HCT116 (cell line): ENCODE measurements at regions not wholly inside any gene's neighbourhood (a gene's known extent, or its start where the extent isn't known, plus 50 kb on each side); places are given as distances from the start of the nearest gene placed in this dataset.

Source experiments
- ATAC-seq: fragments of 200-7000 bp; cut with Tn5 transposase; 2 replicates; pipeline ENCODE4 v1.9.1; 2020; ENCODE audit warnings: mild to moderate bottlenecking, moderate library complexity
- BruUV-seq: library from RNA; stranded (reverse); fragments of 400-500 nt; replicated peaks from 2 replicates; lab custom pipeline; 2021; lab: Mats Ljungman, UMichigan
- CTCF ChIA-PET: fragments of 300-600 bp; sonication (Branson Sonifier 250); formaldehyde crosslinking; loops from one replicate; lab custom pipeline; 2021; ENCODE audit warnings: antibody characterized with exemption; lab: Charles Lee
- POLR2A ChIA-PET: fragments of 300-600, 350-600 bp; sonication (Branson Sonifier 250); formaldehyde crosslinking; loops from one replicate; lab custom pipeline; 2021; ENCODE audit warnings: antibody characterized with exemption; lab: Charles Lee
- RAD21 ChIA-PET, 2 experiments: fragments of 300-600 bp; sonication (Branson Sonifier 250); formaldehyde crosslinking; loops; one replicate each; lab custom pipeline; 2023; ENCODE audit warnings: low total read pairs in 2 of 2; ENCODE audit not compliant: uncharacterized antibody in 2 of 2, unreplicated experiment in 2 of 2, low non-redundant PET in 1 of 2; lab: Charles Lee
- DNase-seq: peaks from one replicate; pipeline ENCODE4 v3.0.0-alpha.2; 2010; ENCODE audit warnings: low read depth, low spot score
- H2AFZ ChIP-seq: fragments of 200-600 bp; shearing (Covaris generic), sonication (generic); 2 replicates; pipeline ENCODE4 v1.6.1; 2017; ENCODE audit warnings: low read depth, mixed run types, mixed read lengths, antibody characterized with exemption, low read length; ENCODE audit not compliant: poor library complexity, severe bottlenecking
- H3K27ac ChIP-seq: 2 replicates; pipeline ENCODE4 v1.5.1; 2012; ENCODE audit warnings: low read depth, low read length
- H3K27me3 ChIP-seq: fragments of 200-600 bp; sonication (generic); 2 replicates; pipeline ENCODE4 v1.6.1; 2016; ENCODE audit warnings: mixed run types, low read length, mixed read lengths; ENCODE audit not compliant: insufficient read depth
- H3K36me3 ChIP-seq, 2 experiments: fragments of 200-500 bp in 1 of 2; fragments of 200-600 bp in 1 of 2; sonication (Bioruptor generic) in 1 of 2; sonication (generic) in 1 of 2; 2 replicates each; pipeline versions ENCODE4 v1.5.1 to v1.6.1; 2014 to 2016; ENCODE audit warnings: low read length in 2 of 2, inconsistent platforms in 1 of 2, mixed read lengths in 1 of 2, mixed run types in 1 of 2; ENCODE audit not compliant: insufficient read depth in 2 of 2, control insufficient read depth in 1 of 2
- H3K4me1 ChIP-seq, 2 experiments: fragments of 200-600 bp in 1 of 2; sonication (generic) in 1 of 2; 2 replicates each; pipeline versions ENCODE4 v1.5.1 to v1.6.1; 2012 to 2017; ENCODE audit warnings: low read length in 2 of 2, inconsistent platforms in 1 of 2, mild to moderate bottlenecking in 1 of 2, mixed read lengths in 1 of 2, mixed run types in 1 of 2, moderate library complexity in 1 of 2; ENCODE audit not compliant: insufficient read depth in 2 of 2, control insufficient read depth in 1 of 2
- H3K4me2 ChIP-seq: fragments of 200-600 bp; sonication (generic); 2 replicates; pipeline ENCODE4 v1.6.1; 2017; ENCODE audit warnings: mixed run types, low read length, mixed read lengths
- H3K4me3 ChIP-seq, 2 experiments: fragments of 200-600 bp in 1 of 2; sonication (generic) in 1 of 2; replicated peaks in 1 of 2; 2 replicates each; pipeline ENCODE4 v1.5.1; 2011 to 2016; ENCODE audit warnings: low read length in 2 of 2, control low read depth in 1 of 2, low read depth in 1 of 2, mild to moderate bottlenecking in 1 of 2, mixed read lengths in 1 of 2, mixed run types in 1 of 2
- H3K79me2 ChIP-seq: fragments of 200-600 bp; sonication (generic); 2 replicates; pipeline ENCODE4 v1.6.1; 2017; ENCODE audit warnings: mild to moderate bottlenecking, mixed run types, low read length, moderate library complexity, mixed read lengths; ENCODE audit not compliant: insufficient read depth
- H3K9ac ChIP-seq: fragments of 200-600 bp; sonication (generic); 2 replicates; pipeline ENCODE4 v1.6.1; 2016; ENCODE audit warnings: low read length, mixed read lengths
- H3K9me2 ChIP-seq: fragments of 200-600 bp; sonication (generic), shearing (Covaris generic); 2 replicates; pipeline ENCODE4 v1.6.1; 2017; ENCODE audit warnings: mixed run types, mild to moderate bottlenecking, moderate library complexity; ENCODE audit not compliant: insufficient read depth
- H3K9me3 ChIP-seq, 2 experiments: fragments of 200-500 bp in 1 of 2; fragments of 200-600 bp in 1 of 2; sonication (Bioruptor generic) in 1 of 2; sonication (generic) in 1 of 2; 2 replicates each; pipeline ENCODE4 v1.6.1; 2014 to 2017; ENCODE audit warnings: low read length in 2 of 2, mixed read lengths in 2 of 2, inconsistent platforms in 1 of 2, low read depth in 1 of 2, mild to moderate bottlenecking in 1 of 2, mixed run types in 1 of 2, moderate library complexity in 1 of 2; ENCODE audit not compliant: control insufficient read depth in 1 of 2, insufficient read depth in 1 of 2
- H4K20me1 ChIP-seq: fragments of 200-600 bp; sonication (generic), shearing (Covaris generic); 2 replicates; pipeline ENCODE4 v1.6.1; 2017; ENCODE audit warnings: mixed run types, mild to moderate bottlenecking, moderate library complexity; ENCODE audit not compliant: insufficient read depth
- CEBPB ChIP-seq: IDR thresholded peaks from 2 replicates; pipeline ENCODE4 v1.6.1; 2012; ENCODE audit warnings: low read depth
- EZH2 ChIP-seq: fragments of 200-600 bp; sonication (generic); IDR thresholded peaks from 2 replicates; pipeline ENCODE4 v1.6.1; 2017; ENCODE audit warnings: antibody characterized with exemption, mixed run types
- JUND ChIP-seq: IDR thresholded peaks from 2 replicates; pipeline ENCODE4 v1.6.1; 2012
- POLR2AphosphoS5 ChIP-seq: IDR thresholded peaks from 2 replicates; pipeline ENCODE4 v1.6.1; 2011; ENCODE audit warnings: mild to moderate bottlenecking, low read depth, low read length, moderate library complexity
- RAD21 ChIP-seq: IDR thresholded peaks from 2 replicates; pipeline ENCODE4 v1.6.1; 2012; ENCODE audit warnings: low read depth, mild to moderate bottlenecking
- REST ChIP-seq: IDR thresholded peaks from 2 replicates; pipeline ENCODE4 v1.6.1; 2012; ENCODE audit warnings: low read depth
- SRF ChIP-seq: IDR thresholded peaks from 2 replicates; pipeline ENCODE4 v1.6.1; 2012; ENCODE audit warnings: low read depth
- YY1 ChIP-seq: IDR thresholded peaks from 2 replicates; pipeline ENCODE4 v1.6.1; 2011; ENCODE audit warnings: low read length, low read depth, moderate library complexity, mild to moderate bottlenecking; ENCODE audit not compliant: insufficient replicate concordance; ENCODE audit errors: extremely low read depth
- ZBTB33 ChIP-seq: IDR thresholded peaks from 2 replicates; pipeline ENCODE4 v1.6.1; 2011; ENCODE audit warnings: mild to moderate bottlenecking, low read length, moderate library complexity; ENCODE audit not compliant: insufficient replicate concordance; ENCODE audit errors: extremely low read depth
- ZFX ChIP-seq: fragments of 450-650 bp; IDR thresholded peaks from 2 replicates; pipeline ENCODE4 v1.6.1; 2017
- ZNF274 ChIP-seq: fragments of 200-500 bp; sonication (Bioruptor generic); IDR thresholded peaks from 2 replicates; pipeline ENCODE4 v1.6.1; 2014; ENCODE audit warnings: mild to moderate bottlenecking, low read depth, low read length, inconsistent platforms
- intact Hi-C: fragments of 100-400 bp; cut with micrococcal nuclease; formaldehyde crosslinking; loops from 2 replicates; pipeline ENCODE4 v1.10.0; 2022
- TF ChIP-seq, protein P1 (sequence below), 3 experiments: fragments of 200-600 bp in 1 of 3; sonication (generic) in 1 of 3; IDR thresholded peaks in 2 of 3; conservative IDR thresholded peaks in 1 of 3; 2 replicates each; pipeline ENCODE4 v1.5.1; 2012 to 2017; ENCODE audit warnings: low read depth in 2 of 3, low read length in 2 of 3, antibody characterized with exemption in 1 of 3, borderline replicate concordance in 1 of 3, control low read depth in 1 of 3, mild to moderate bottlenecking in 1 of 3, mixed read lengths in 1 of 3, mixed run types in 1 of 3, moderate library complexity in 1 of 3; ENCODE audit not compliant: insufficient read depth in 1 of 3

DNA sequence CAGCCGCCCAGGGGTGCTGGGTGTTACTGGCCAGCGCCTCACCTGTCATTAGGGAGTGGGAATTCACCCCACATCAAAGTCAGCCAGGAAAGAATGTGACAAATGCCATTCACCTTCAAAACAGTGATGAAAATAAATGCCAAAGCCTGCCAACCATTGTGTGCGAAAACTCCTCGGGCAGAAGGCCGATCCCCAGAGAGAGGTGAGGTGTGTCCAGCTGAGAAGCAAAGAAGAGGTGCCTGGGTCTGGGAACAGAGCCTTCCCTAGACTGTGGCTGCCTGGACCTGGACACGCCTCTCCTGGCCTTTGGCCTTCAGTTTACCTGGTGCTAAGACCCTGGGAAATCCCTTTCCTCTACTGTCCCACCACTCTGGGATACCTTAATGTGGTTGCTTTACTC is 142.7 kb downstream of the CYP26B1 start:
- Histone ChIP-seq H4K20me1 (no peaks in the 10 kb centered on the region), H3K4me2 (no peak overlapping the region), H3K9me3 (no peaks in the 10 kb centered on the region), H3K4me1 (peaks cover 0 to 12% of the 10 kb centered on the region in 2 experiments; a peak in 3 of 4 replicates), H3K9ac (no peak overlapping the region), H3K27ac (no peak overlapping the region), H2AFZ (no peak overlapping the region), H3K27me3 (no peaks in the 10 kb centered on the region), H3K4me3 (no peak overlapping the region), H3K79me2 (no peaks in the 10 kb centered on the region), H3K36me3 (no peaks in the 10 kb centered on the region), H3K9me2 (no peaks in the 10 kb centered on the region)
- no TSS peak for BruUV-seq
- ChIA-PET CTCF (no interaction called here), RAD21 (no interaction called here), POLR2A (no interaction called here)
- TF ChIP-seq REST (no peak), JUND (no peak), ZFX (no peak), ZNF274 (no peak), SRF (no peak)
- DNase-seq (no peak), ATAC-seq (no peak)
- intact Hi-C loops: no loop called here

GRCh38 chr2:72004201-72004915 is 143.3 kb downstream of the CYP26B1 start:
- no peaks in the 10 kb centered on the region for H3K36me3 ChIP-seq
- ChIA-PET POLR2A (no interaction called here), CTCF (no interaction called here), RAD21 (no interaction called here)
- H3K4me2 ChIP-seq: no peak overlapping the region
- no peak overlapping the region for H2AFZ ChIP-seq
- H4K20me1 ChIP-seq: no peaks in the 10 kb centered on the region
- peaks cover 0 to 12% of the 10 kb centered on the region in 2 experiments; a peak in 3 of 4 replicates for H3K4me1 ChIP-seq
- no peaks in the 10 kb centered on the region for H3K27me3 ChIP-seq
- intact Hi-C loops: no loop called here
- H3K9me3 ChIP-seq: no peaks in the 10 kb centered on the region
- no peak overlapping the region for H3K9ac ChIP-seq
- no peak overlapping the region for H3K27ac ChIP-seq
- no peak overlapping the region for H3K4me3 ChIP-seq
- no peaks in the 10 kb centered on the region for H3K79me2 ChIP-seq
- no peaks in the 10 kb centered on the region for H3K9me2 ChIP-seq
- ATAC-seq (no peak), DNase-seq (no peak)
- BruUV-seq: no TSS peak
- TF ChIP-seq, protein P1, sequence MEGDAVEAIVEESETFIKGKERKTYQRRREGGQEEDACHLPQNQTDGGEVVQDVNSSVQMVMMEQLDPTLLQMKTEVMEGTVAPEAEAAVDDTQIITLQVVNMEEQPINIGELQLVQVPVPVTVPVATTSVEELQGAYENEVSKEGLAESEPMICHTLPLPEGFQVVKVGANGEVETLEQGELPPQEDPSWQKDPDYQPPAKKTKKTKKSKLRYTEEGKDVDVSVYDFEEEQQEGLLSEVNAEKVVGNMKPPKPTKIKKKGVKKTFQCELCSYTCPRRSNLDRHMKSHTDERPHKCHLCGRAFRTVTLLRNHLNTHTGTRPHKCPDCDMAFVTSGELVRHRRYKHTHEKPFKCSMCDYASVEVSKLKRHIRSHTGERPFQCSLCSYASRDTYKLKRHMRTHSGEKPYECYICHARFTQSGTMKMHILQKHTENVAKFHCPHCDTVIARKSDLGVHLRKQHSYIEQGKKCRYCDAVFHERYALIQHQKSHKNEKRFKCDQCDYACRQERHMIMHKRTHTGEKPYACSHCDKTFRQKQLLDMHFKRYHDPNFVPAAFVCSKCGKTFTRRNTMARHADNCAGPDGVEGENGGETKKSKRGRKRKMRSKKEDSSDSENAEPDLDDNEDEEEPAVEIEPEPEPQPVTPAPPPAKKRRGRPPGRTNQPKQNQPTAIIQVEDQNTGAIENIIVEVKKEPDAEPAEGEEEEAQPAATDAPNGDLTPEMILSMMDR (IDR thresholded peaks at IDR 0.05 in 2 of 3, conservative IDR thresholded peaks at IDR 0.05 in 1 of 3; ENCODE audit: borderline replicate concordance in 1 of 3, insufficient read depth in 1 of 3, low read depth in 2 of 3, low read length in 2 of 3): no peak
- no peak for TF ChIP-seq YY1
- TF ChIP-seq POLR2AphosphoS5: no peak
- TF ChIP-seq CEBPB: no peak
- TF ChIP-seq JUND: no peak
- no peak for TF ChIP-seq RAD21
- TF ChIP-seq ZFX: no peak
- no peak for TF ChIP-seq SRF
- no peak for TF ChIP-seq ZBTB33
- TF ChIP-seq EZH2: no peak
